SK-N-SH treated with all-trans-retinoic acid at 6 μM for 48 hours (cell line): ENCODE measurements at regions not wholly inside any gene's neighbourhood (a gene's known extent, or its start where the extent isn't known, plus 50 kb on each side); places are given as distances from the start of the nearest gene placed in this dataset.
"Not testable (repeated sequence)": the region's sequence is repeated elsewhere in the genome, so short reads cannot be mapped to it uniquely, and the experiment has no call there.

Experiments
- GLIS3 ChIP-seq: fragments of 250-450 bp; sonication (Bioruptor Pico); IDR thresholded peaks from 2 replicates; pipeline ENCODE4 v1.5.0; 2020; ENCODE audit warnings: mild to moderate bottlenecking, moderate library complexity
- PPARA ChIP-seq: fragments of 250-450 bp; sonication (Bioruptor Pico); IDR thresholded peaks from 2 replicates; pipeline ENCODE4 v1.5.0; 2020; ENCODE audit warnings: mild to moderate bottlenecking, borderline replicate concordance
- RARB ChIP-seq: fragments of 250-450 bp; sonication (Bioruptor Pico); IDR thresholded peaks from 2 replicates; pipeline ENCODE4 v1.8.0; 2021; ENCODE audit warnings: mild to moderate bottlenecking, moderate library complexity
- TCF4 ChIP-seq: fragments of 250-450 bp; sonication (Bioruptor Pico); IDR thresholded peaks from 2 replicates; pipeline ENCODE4 v1.8.0; 2021; ENCODE audit warnings: mild to moderate bottlenecking, moderate library complexity, borderline replicate concordance
- ZFP3 ChIP-seq: fragments of 250-450 bp; sonication (Bioruptor Pico); IDR thresholded peaks from 2 replicates; pipeline ENCODE4 v1.5.0; 2020; ENCODE audit warnings: mild to moderate bottlenecking, moderate library complexity
- ZNF565 ChIP-seq: fragments of 450-650 bp; formaldehyde crosslinking; conservative IDR thresholded peaks from 2 replicates; pipeline ENCODE4 v1.5.0; 2020; ENCODE audit warnings: low read depth, mild to moderate bottlenecking, moderate library complexity
- ZNF70 ChIP-seq: fragments of 450-650 bp; formaldehyde crosslinking; IDR thresholded peaks from 2 replicates; pipeline ENCODE4 v1.5.0; 2020; ENCODE audit warnings: mild to moderate bottlenecking, moderate library complexity

DNA sequence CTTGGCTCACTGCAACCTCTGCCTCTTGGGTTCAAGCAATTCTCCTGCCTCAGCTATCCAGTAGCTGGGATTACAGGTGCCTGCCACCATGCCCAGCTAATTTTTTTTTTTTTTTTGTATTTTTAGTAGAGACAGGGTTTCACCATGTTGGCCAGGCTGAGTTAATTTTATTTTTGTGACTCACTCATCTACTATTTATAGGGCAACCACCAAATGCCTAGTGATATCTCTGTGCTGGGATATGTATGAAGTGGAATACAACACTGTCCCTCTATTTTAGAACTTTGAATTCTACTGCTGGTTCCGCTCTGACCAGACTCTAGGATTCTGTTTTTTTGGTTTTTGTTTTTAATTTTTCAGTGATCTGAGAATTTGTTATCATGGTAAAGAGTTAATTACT, 188.6 kb upstream of the CDH11 start:
- TF ChIP-seq GLIS3 (CRISPR knock-in tag); TCF4; ZNF70 (CRISPR knock-in tag); RARB (CRISPR knock-in tag); ZFP3 (CRISPR knock-in tag); PPARA; ZNF565 (CRISPR knock-in tag): not testable (repeated sequence)
